Stimulated activated CD4-positive, alpha-beta T cell treated with anti-CD3 and anti-CD28 coated beads, Interleukin-12 subunit alpha, Interleukin-12 subunit beta, amount 100 ng/mL, for 48 hours (primary cell): ENCODE measurements at regions not wholly inside any gene's neighbourhood (a gene's known extent, or its start where the extent isn't known, plus 50 kb on each side); places are given as distances from the start of the nearest gene placed in this dataset.

Experiments used
- DNase-seq, 3 donors: peaks; one replicate each; pipeline ENCODE4 v3.0.0-alpha.2; 2020; ENCODE audit warnings: low read depth in 2 of 3, low spot score in 1 of 3

- no peak for DNase-seq
Observed at GRCh38 chr3:96169111-96169766, 645.2 kb upstream of the EPHA6 start.

- no peak for DNase-seq
Observed at GRCh38 chr3:96172917-96173316, 641.5 kb upstream of the EPHA6 start.

- no peak for DNase-seq
Observed at GRCh38 chr3:96175500-96175899, 638.9 kb upstream of the EPHA6 start.

GRCh38 chr3:96182756-96183155, 631.6 kb upstream of the EPHA6 start:
- no peak for DNase-seq

- no peak for DNase-seq
Observed at GRCh38 chr3:96183871-96184270, 630.5 kb upstream of the EPHA6 start.

GRCh38 chr3:96190024-96190616, 624.3 kb upstream of the EPHA6 start:
- DNase-seq = no peak

GRCh38 chr3:96192966-96193550, 621.3 kb upstream of the EPHA6 start:
- DNase-seq = no peak

GRCh38 chr3:96200897-96201296, 613.5 kb upstream of the EPHA6 start:
- DNase-seq = no peak

GRCh38 chr3:96201463-96201862, 612.9 kb upstream of the EPHA6 start:
- DNase-seq = no peak

- no peak for DNase-seq
Observed at GRCh38 chr3:96202181-96202580, 612.2 kb upstream of the EPHA6 start.

- DNase-seq = no peak
Observed at GRCh38 chr3:96209699-96210098, 604.7 kb upstream of the EPHA6 start.

GRCh38 chr3:96213393-96213792, 601.0 kb upstream of the EPHA6 start:
- DNase-seq = no peak

- no peak for DNase-seq
Observed at GRCh38 chr3:96214941-96215340, 599.5 kb upstream of the EPHA6 start.

- DNase-seq = no peak
Observed at GRCh38 chr3:96225494-96225893, 588.9 kb upstream of the EPHA6 start.

- no peak for DNase-seq
Observed at GRCh38 chr3:96233679-96234078, 580.7 kb upstream of the EPHA6 start.

- DNase-seq = no peak
Observed at GRCh38 chr3:96236522-96236921, 577.9 kb upstream of the EPHA6 start.

GRCh38 chr3:96259299-96259698, 555.1 kb upstream of the EPHA6 start:
- no peak for DNase-seq

GRCh38 chr3:96264701-96265100, 549.7 kb upstream of the EPHA6 start:
- no peak for DNase-seq

GRCh38 chr3:96266395-96267190, 547.8 kb upstream of the EPHA6 start:
- DNase-seq = no peak

GRCh38 chr3:96267577-96267976, 546.8 kb upstream of the EPHA6 start:
- no peak for DNase-seq

GRCh38 chr3:96294143-96294542, 520.3 kb upstream of the EPHA6 start:
- DNase-seq = no peak

GRCh38 chr3:96300743-96301142, 513.7 kb upstream of the EPHA6 start:
- DNase-seq = no peak
